Adrenal gland (tissue), 5 donors: ENCODE measurements at regions not wholly inside any gene's neighbourhood (a gene's known extent, or its start where the extent isn't known, plus 50 kb on each side); places are given as distances from the start of the nearest gene placed in this dataset.

Source experiments
- CTCF ChIP-seq, 6 experiments: fragments of 450-650 bp in 4 of 6; fragments of 200-600 bp in 2 of 6; sonication (generic) in 1 of 6; IDR thresholded peaks; 1 replicate in 5 of 6; 2 replicates in 1 of 6; pipeline versions ENCODE4 v1.5.1 to v1.8.0; 2016 to 2021; ENCODE audit warnings: antibody characterized with exemption in 6 of 6, mild to moderate bottlenecking in 2 of 6, moderate library complexity in 1 of 6
- POLR2A ChIP-seq, 2 donors: fragments of 450-650 bp; IDR thresholded peaks; one replicate each; pipeline ENCODE4 v1.6.1; 2017; ENCODE audit warnings: antibody characterized with exemption in 2 of 2, mild to moderate bottlenecking in 2 of 2, moderate library complexity in 1 of 2
- donor health status: DM: no; HTN: no; CAD: no.

GRCh38 chr10:117698809-117699208 lies 156.3 kb downstream of the EMX2 start:
- TF ChIP-seq POLR2A (IDR thresholded peaks at IDR 0.05), result no peak
- no peak for TF ChIP-seq CTCF (IDR thresholded peaks at IDR 0.05)
